Dedifferentiated amniotic fluid mesenchymal stem cell (primary cell): ENCODE measurements at regions not wholly inside any gene's neighbourhood (a gene's known extent, or its start where the extent isn't known, plus 50 kb on each side); places are given as distances from the start of the nearest gene placed in this dataset.
"Not testable (repeated sequence)": the region's sequence is repeated elsewhere in the genome, so short reads cannot be mapped to it uniquely, and the experiment has no call there.

Experiments used
- DNase-seq: peaks from one replicate; pipeline ENCODE4 v3.0.0-alpha.2; 2016; ENCODE audit errors: extremely low spot score

- no peak for DNase-seq
Measured at GRCh38 chr5:131005963-131006684, 158.9 kb downstream of the HINT1 start.

DNA sequence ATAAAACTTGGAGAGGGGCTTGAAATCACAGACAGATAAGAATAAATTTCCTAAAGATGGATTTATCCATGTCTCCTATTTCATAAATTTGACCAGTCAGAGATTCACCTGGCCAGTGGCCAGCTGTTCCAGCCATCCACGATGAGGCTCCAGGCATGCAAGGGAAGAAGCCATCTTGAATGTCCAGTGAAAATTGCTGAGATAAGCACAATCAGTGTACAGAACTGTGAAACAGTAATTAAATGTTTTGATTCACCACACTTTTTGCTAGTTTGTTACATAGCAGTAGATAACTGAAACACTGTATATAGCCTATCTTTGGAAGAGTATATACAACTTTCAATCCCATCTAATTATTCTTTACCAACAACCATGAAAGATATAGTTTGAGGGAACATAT is 163.5 kb downstream of the HINT1 start:
- no peak for DNase-seq

GRCh38 chr5:131000289-131000688 is 164.8 kb downstream of the HINT1 start:
- DNase-seq: no peak

DNA sequence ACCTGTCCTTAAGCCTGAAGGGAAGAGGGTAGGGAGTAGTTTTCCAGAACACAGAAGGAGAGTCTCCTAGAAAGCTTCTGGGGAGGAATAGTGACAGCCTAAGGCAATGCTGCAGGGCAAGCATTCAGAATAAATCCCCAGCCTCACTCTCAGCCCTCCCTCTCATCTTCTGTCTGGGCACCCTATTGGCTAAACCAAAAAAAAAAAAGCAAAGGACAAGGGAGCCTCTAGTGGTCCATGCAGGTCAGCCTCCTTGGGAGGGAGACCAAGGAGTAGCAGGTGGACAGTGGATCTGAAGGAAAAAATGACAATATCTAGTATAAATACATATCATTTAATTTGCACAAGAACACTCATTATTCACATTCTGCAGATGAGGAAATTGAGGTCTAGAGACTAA is 168.3 kb downstream of the HINT1 start:
- DNase-seq: not testable (repeated sequence)

DNA sequence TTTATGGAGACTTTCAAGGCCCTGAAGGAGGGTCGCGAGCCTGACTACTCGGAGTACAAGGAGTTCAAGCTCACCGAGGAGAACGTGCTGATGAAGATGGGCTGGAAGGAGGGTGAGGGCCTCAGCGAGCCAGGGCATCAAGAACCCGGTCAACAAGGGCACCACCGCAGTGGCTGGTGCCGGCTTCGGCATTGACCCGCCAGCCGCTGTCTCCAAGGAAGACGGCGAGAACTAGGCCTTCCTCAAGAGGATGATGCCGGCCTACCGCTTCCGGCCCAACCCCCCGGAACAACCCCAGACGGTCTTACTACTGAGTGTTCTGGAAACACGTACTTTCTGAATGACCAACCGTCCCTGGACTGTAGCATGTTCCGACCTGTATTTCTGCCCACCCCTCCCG is 169.2 kb downstream of the HINT1 start:
- no peak for DNase-seq

GRCh38 chr5:130995254-130995515 is 169.9 kb downstream of the HINT1 start:
- no peak for DNase-seq

GRCh38 chr5:130994496-130995253 is 170.4 kb downstream of the HINT1 start:
- DNase-seq: no peak

DNA sequence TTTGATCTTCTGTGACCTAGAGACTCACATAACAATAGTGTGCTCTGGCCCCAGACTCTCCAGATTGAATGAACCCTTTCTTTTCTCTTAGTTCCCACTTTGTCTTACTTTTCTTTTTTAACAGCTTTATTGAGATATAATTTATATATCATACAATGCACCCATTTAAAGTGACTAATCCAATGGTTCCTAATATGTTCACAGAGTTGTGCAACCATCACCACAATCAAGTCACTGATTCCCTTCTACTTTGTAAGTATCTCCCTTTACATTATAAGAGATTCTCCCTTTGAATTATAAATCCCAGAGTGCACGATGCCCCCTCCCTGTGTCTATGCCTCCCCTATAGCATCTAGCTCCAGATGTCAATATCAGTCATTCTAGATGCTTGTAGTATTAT is 172.4 kb downstream of the HINT1 start:
- DNase-seq: no peak

GRCh38 chr5:130992095-130992494 is 173.0 kb downstream of the HINT1 start:
- DNase-seq: peak; percentile 80

- no peak for DNase-seq
Measured at GRCh38 chr5:130985776-130986175, 179.3 kb downstream of the HINT1 start.

GRCh38 chr5:130981663-130982062 is 183.4 kb downstream of the HINT1 start:
- DNase-seq: no peak

- DNase-seq: peak; percentile 43
Measured at GRCh38 chr5:130978475-130978874, 186.6 kb downstream of the HINT1 start.

GRCh38 chr5:130976493-130976892 is 188.6 kb downstream of the HINT1 start:
- DNase-seq: no peak

- no peak for DNase-seq
Measured at GRCh38 chr5:130975847-130976246, 189.2 kb downstream of the HINT1 start.

DNA sequence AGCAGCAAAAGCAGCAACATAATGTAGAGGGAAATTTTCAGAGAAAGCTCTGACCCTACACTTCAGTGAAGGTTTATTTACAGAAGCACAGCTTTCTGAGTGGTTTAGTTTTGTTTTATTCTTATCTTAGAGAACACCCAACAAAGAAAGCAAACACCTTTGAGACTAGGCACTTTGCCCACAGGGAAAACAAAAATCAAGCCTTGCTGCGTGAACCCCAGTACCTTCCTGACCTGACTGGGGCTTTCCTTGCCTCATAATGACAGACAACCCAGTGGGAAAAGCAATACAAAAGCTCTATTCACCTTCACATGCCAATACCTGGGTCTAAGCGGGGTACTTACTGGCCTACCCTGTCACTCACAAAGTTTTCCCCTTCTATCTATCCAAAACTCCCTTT is 189.8 kb downstream of the HINT1 start:
- no peak for DNase-seq

- no peak for DNase-seq
Measured at GRCh38 chr5:130974021-130974683, 190.9 kb downstream of the HINT1 start.

- DNase-seq: no peak
Measured at GRCh38 chr5:130966990-130967525, 198.0 kb downstream of the HINT1 start.

DNA sequence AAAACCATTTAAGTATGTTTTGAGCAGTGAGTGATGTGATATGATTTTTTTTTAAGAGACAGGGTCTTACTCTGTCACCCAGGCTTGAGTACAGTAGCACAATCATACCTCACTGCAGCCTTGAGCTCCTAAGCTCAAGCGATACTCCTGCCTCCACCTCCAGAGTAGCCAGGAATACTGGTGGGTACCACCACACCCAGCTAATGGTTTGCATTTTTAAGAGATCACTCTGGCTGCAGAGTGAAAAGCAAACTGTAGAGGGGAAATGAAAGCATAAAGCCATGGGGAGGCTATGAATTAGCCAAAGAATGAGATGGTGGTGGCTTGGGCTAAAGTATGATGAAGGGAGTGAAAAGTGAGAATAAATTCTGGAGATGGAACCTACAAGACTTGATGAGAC is 199.1 kb downstream of the HINT1 start:
- DNase-seq: no peak

DNA sequence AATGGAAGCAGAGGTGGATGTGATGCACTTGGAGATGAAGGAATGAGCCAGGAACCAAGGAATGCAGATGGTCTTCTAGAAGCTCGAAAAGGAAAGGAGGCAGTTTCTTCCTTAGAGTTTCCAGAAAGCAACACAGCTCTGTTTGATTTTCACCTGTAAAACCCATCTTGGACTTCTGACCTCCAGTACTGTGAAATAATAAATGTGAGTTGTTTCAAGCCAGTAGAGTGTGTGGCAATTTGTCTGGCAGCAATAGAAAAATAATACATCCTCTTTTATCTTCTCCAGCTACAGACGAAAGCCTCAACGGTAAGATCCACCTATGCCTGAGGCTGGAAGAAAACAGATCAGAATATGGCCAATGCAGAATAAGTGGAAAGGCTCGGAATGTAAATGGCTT is 199.7 kb downstream of the HINT1 start:
- DNase-seq: no peak

DNA sequence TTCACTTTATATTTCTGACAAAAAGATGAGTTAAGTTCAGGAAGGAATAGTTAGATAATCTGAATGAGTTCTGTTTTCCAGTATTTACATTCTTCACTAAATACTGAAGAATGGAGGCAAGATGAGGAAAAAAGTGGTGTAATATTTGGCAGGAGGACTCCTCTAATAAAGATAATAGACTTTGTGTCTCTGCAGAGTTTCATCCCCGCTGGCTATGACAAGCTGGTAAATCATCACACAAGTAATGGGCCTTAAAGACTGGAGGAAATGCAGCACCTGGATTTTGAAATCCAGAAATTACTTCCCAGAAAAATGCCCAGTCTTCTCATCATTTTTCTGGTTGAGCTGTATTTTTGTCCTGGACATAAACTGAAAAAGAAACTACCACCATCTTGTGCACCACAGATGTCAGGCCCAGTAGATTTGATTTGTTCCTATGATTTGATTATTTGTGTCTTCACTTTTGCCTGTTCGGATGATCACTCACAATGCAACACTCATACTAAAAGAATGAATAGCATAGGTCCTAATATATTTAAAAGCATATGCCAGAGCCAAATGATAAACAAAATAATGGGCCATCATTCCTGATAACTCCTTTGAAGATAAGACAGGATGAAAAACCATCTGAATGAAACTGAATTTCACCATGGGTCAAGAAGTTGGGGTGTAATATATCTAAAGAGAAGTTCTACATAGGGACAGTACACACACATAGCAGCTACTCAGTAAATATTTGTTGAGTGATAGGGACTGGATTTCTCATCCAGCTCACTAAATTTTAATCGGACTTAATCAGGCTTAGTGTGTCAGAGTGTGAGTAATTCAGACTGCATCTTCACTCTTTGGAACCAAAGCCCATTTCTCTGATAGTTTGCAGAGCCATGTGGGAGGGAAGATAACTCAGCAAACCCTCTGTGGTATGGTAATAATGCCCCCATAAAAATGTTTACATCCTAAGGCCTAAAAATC is 200.5 kb downstream of the HINT1 start:
- DNase-seq: no peak

- DNase-seq: no peak
Measured at GRCh38 chr5:130963798-130964197, 201.3 kb downstream of the HINT1 start.

- no peak for DNase-seq
Measured at GRCh38 chr5:130957151-130957550, 207.9 kb downstream of the HINT1 start.
